Skeletal muscle cell (primary cell): ENCODE measurements at regions not wholly inside any gene's neighbourhood (a gene's known extent, or its start where the extent isn't known, plus 50 kb on each side); places are given as distances from the start of the nearest gene placed in this dataset.
"Not testable (repeated sequence)": the region's sequence is repeated elsewhere in the genome, so short reads cannot be mapped to it uniquely, and the experiment has no call there.

Experiments
- DNase-seq: peaks from one replicate; pipeline ENCODE4 v3.0.0-alpha.2; 2010; ENCODE audit warnings: low read depth
- H3K4me3 ChIP-seq: 2 replicates; pipeline ENCODE4 v1.5.1; 2011; ENCODE audit warnings: low read depth, mild to moderate bottlenecking, control low read depth, low read length, moderate library complexity

DNA sequence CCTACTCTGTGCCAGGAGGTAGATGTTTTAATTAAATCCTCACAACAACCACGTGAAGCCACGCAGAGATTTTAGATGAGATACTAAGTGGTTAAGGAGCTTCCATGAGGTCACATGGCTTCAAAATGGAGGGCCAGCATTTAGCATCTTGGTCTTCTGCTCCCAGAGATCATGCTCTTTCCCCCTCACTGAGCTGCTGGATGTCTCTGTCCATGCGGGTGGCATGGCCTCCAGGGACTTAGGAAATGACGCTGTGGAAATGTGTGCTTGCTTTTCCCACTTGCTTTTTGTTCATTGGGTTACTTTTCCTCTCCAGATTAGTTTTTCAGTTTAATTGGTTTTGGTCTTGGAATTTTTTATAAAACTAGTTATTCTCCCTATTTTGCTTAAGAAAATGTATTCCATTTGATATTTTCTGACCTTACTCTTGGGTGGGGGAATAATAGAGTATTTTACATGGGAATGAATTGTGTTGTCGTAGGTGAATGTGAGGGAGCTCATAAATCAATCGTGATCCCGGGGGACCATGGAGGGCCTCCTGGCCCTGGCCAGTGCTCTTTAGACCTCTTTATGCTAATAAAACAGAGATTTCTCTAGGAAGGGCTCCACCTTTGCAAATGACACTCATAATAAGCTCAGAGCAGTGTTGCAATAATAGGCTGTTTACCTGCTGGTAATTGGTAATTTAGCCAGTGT, 376.0 kb upstream of the ONECUT1 start:
- H3K4me3 ChIP-seq: no peak overlapping the region
- DNase-seq: no peak

DNA sequence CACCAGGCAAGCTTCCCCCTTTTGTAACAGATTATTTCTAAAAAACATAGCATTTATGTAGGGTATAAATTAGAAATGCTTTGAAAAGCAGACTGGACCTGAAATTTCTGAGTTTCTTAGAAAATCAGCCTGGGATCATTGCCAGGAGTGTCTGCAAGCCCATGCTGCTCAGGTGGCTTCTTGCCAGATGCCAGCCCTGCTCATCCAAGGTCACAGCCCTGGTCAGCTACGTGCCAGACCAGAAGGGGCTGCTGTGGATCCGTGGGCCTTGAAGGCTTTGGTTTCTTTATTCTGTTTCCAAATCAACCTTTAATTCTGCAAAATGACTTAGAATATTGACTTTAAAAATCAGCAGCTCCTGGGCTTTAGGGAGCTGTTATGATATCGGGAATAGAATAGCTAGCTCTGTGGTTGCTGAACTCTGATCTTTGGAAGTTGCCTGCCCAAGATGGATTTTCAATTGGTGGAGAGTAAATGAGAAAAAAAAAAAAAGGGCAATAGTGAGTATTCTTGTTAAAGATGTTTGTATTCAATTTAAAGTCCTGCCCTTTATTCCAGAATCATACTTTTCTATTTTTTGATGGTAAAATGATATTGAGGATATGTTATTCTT, 370.1 kb upstream of the ONECUT1 start:
- no peak for DNase-seq
- H3K4me3 ChIP-seq: no peak overlapping the region

DNA sequence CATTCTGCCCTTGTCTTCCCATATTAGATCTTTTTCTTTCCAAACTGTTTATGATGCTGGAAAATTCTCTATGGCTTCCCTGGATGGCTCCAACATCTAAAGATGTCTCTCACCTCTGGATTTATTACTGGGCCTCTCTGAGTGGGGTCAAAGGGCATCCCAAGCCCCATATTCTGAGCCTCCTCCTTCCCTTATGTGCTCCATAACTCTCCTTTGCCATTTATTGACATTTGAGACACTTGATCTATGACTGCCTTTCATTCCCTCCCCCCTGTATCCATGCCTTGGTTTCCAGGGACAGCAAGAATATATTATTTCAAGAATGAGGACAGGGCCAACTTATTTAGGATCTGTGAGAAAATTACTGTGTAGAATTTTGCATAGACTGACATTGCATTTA, 369.3 kb upstream of the ONECUT1 start:
- no peak for DNase-seq
- no peak overlapping the region for H3K4me3 ChIP-seq

- no peak for DNase-seq
- no peak overlapping the region for H3K4me3 ChIP-seq
Measured at GRCh38 chr15:53158995-53159394, 368.9 kb upstream of the ONECUT1 start.

DNA sequence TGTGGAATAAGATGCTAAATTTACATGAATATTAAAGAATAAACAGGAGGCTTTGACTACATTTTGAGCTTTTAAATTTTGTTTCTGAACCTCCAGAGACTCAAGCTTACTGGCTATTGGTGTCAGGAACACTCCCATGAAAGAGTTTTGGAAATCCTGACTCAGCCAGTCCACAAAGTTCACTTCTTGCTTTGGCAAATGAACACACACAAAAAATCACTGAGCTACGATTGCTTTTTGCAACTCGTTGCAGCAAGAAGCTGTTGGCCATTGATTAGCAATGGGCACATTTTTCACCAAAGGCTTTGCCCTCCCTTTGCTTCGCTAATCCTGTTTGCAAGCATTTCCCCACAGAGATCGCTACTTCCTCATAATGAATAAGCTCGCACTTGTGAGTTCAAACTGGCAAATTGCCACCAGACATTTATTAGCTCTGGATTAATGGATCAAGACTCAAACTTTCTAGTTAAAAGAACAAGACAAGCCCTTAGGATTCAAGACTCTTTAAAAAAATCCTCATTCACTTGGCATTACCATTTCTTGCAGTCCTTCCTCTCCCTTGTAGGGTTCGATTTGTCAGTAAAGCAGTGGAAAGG, 343.2 kb upstream of the ONECUT1 start:
- no peak for DNase-seq
- H3K4me3 ChIP-seq: no peak overlapping the region

- no peak for DNase-seq
- H3K4me3 ChIP-seq: no peak overlapping the region
Measured at GRCh38 chr15:53130943-53131342, 340.8 kb upstream of the ONECUT1 start.

DNA sequence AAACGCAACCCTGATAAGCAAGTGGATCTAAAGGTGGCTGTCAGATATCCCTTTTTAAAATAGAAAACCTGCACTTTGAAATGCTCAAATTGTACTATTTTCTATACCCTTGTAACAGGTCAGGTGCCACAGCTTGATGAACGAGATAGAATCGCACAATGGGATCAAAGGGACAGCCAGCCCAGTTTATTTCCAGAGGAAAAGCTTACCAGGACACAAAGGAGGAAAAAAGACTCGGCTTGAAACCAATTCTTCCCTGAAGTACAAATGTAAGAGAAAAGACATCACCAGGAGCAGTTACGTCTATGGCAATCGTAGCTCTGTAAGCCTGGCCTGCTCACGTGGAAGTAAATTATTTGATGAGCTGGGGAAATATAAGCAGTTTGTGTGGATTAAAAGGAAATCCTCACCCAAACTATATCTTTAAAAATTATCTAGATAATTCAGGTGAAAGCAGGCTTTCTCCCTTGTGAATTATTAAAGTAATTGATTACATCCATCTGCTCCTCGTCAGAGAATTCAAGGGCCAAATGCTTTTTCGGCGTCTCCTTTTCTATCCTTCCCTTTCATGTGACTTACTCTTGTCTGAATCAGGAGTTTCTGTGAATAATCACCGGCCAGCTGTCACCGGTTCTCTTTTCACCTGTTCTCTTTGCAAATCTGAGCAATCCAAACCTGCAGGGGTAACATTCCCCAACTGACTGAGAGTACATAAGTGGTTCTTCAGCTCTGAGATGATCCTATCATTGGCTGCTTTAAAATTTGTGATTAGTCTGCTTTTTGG, 339.2 kb upstream of the ONECUT1 start:
- DNase-seq: no peak
- no peak overlapping the region for H3K4me3 ChIP-seq

DNA sequence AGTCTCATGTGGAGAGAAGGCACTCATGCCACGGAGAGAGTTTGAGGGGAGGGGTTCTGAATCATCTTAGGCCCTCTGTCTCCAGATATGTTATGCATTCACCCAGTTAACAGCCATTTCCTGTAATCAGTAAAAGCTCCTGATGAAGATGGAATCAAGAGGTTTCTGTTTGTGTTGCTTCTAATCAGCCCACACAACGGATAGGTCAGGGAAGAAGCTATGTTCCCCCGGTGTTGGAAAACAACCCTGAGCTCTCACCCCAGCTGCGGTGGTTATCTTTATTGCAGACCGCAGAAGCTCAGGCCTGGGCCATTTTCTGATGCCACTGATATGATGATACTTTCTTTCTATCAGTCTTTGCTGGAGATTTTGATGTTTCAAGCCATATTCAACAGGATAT, 338.5 kb upstream of the ONECUT1 start:
- H3K4me3 ChIP-seq: no peak overlapping the region
- no peak for DNase-seq

DNA sequence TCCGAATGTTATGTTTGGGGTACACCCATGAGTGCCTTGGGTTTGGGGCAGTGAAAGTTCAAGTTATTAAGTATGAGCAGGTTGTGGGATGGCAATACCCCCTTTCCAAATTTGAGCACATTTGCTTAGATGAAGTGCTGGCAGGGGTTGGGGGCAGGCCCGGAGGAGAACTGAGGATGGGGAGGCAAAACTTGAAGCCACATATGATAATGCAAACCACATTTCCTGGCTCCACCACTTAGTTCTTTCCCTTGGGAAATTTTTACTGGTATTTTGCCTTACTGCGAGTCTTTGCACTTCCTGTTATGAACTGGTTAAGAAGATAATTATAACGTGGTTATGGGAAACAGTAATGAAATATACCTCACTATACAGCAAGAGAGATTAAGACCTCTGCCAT, 336.0 kb upstream of the ONECUT1 start:
- DNase-seq: no peak

GRCh38 chr15:53122818-53123217, 332.7 kb upstream of the ONECUT1 start:
- DNase-seq: no peak
- no peak overlapping the region for H3K4me3 ChIP-seq

More for the DNA sequence above, 336.0 kb upstream of the ONECUT1 start:
- H3K4me3 ChIP-seq: no peak overlapping the region

GRCh38 chr15:53116915-53117314, 326.8 kb upstream of the ONECUT1 start:
- not testable (repeated sequence) for DNase-seq, H3K4me3 ChIP-seq

DNA sequence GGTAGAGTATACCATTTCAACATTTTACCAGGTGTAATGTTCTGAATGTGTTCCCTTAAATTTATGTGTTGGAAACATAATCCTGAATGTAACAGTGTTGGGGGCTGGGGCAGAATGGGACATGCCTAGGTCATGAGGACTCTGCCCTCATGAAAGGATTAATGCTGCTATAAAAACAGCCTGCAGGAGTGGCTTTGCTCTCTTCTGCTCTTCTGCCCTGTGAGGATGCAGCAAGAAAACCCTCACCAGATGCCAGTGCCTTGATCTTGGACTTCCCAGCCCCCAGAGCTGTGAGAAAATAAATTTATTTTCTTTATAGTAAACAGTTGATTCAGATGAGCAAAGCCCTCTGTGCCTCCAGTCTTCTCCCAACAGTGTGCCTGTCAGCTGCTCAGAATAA, 326.0 kb upstream of the ONECUT1 start:
- no peak overlapping the region for H3K4me3 ChIP-seq

DNA sequence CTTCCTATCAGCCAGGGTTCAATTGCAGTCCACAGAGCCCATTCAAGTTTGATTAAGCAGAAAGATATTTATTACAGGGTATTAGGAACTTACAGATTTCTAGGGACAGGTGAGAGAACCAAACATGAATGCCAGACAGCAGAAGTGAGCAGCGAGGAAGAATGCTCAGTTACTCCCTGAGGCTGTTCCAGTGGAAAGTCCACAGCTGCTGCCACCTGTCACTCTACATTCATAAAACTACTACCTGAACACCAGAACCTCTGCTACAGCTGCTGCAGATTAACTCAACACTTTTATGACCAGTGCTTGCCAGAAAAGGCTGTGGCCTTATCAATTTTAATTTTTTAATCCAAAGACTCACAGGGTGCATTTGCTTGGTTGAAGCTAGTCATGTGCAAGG, 325.4 kb upstream of the ONECUT1 start:
- H3K4me3 ChIP-seq: no peak overlapping the region
- no peak for DNase-seq

More for the DNA sequence above, 326.0 kb upstream of the ONECUT1 start:
- no peak for DNase-seq

GRCh38 chr15:53114960-53115359, 324.8 kb upstream of the ONECUT1 start:
- DNase-seq: no peak
- no peak overlapping the region for H3K4me3 ChIP-seq

DNA sequence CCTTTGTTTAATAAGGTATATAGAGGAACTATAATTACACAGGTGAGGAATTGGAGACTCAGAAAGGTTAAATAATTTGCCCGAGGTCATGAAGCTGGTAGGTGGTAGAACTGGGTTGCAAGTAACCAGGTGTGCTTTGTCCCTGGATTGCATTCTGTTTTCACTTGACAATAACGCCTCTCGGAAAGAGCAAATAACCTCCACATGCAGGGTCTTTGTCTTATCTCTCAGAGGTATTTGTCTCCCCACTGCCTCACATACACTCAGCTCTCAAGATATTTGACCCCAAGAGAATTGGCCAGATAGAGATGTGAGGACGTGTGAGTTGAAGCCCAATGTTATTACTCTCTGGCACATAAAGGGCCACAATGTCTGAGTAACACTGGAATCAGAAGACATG, 320.9 kb upstream of the ONECUT1 start:
- H3K4me3 ChIP-seq: no peak overlapping the region
- no peak for DNase-seq

DNA sequence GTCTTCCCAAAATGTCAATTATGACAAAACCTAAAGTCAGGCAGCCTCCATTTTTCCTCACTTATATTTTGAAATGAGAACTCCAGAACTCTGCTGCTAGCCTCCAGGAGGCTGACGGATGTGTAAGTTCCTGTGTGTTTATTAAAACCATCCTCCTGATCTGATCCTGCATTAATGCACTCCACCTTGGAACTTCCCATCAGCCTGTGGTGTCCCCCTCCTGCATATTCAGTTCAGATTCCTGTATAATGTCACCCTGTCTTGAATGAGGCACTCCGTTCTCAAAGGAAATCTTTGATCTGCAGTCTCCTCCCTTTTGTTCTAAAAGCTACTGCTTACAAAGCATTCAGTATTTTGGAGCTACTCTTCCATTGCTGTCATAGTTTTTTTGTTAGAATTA, 318.2 kb upstream of the ONECUT1 start:
- DNase-seq: no peak
- no peak overlapping the region for H3K4me3 ChIP-seq

DNA sequence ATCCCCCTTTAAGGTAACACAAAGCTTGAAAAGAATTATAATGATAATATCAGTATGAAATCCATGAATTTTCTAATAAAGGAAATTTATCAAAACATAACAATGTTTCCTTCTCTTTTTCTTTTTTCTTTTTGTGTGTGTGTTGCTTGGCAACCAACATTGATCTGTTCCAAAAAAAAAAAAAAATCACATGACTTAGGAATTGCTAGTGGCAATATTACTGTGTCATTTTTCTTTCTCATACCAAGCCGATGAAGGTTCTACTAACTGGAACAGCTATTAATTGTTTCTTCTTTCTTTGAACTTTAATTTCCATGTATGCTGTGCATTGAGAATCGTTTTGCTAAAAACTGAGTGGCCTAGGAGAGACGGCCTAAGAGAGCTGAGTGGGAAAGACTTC, 317.7 kb upstream of the ONECUT1 start:
- H3K4me3 ChIP-seq: no peak overlapping the region
- no peak for DNase-seq

GRCh38 chr15:53106505-53107286, 316.6 kb upstream of the ONECUT1 start:
- DNase-seq: no peak

DNA sequence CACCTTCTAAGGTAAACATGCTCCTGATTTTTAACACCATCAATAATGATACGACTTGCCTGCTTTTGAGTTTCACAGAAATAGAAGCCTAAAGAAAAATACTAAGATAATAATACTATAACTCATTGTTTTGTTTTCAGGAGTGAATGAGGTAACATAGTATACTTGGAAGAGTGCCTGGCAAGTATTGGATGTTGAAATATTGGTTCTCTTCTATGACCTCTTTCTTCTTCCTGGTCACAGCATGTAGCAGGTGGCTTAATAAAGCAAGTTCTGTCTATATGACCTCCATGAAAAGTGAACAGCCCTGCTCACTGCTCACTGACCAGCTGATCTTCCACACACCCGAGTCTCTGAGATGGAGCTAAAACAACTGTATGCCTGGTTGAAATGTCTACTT, 312.3 kb upstream of the ONECUT1 start:
- H3K4me3 ChIP-seq: no peak overlapping the region
- DNase-seq: no peak

More at GRCh38 chr15:53106505-53107286, 316.6 kb upstream of the ONECUT1 start:
- no peak overlapping the region for H3K4me3 ChIP-seq

DNA sequence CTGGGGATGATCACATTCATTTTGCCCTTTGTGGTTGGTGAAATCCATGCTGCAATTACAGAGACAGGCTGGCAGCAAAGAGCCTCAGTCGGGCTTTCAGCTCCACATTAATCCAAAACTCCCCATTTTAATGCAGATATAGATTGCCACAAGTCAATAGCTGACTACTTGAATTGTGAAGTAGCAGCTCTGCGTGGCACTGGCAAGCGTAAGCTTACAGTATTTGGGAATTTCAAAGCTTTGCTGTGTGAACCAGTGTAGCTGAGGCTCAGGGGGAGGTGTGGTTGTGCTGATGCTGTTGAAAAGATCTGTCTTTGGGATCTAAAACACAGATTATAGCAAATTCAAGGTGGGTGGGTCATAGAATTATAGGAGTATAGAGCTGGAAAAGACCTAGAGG, 290.3 kb upstream of the ONECUT1 start:
- DNase-seq: no peak
- H3K4me3 ChIP-seq: no peak overlapping the region
